ENCODE measurements at regions not wholly inside any gene's neighbourhood (a gene's known extent, or its start where the extent isn't known, plus 50 kb on each side); places are given as distances from the start of the nearest gene placed in this dataset.

DNA sequence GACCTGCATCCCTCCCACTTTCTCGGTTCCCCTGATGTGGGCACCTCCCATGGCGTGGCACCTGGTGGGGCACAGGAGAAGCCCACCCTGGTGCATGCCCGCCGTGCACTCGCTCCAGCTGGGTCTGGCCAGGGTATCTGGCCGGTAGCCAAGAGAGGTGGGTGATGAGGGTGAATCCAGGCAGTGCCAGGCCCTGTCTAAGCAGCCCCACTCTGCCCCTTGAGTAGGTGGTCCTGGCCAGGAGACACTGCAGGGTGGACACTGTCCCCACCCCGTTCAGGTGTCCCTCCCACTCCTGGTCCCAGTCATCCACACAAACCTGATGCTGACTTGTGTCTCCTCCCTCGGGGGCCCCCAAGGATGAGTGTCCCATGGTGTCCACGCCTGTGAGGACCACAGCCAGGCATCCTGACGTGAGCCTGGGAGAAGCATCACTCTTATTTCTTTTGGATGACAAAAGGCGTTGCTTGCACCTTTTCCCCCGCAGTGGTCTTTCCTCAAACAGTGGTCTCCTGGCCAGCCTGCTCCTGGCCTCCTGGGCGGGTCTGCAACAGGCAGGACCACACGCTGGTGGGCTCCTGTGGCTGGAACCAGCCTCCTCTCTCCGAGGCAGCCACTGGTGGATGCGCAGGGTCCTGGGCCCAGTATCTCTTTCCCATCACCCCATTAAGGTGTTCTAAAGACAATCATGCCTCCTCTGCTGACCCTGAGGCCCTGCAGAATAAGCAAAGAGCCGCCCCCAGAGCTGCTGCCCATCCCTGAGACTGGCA is 922.3 kb downstream of the BRD1 start:
- no peak for DNase-seq

DNA sequence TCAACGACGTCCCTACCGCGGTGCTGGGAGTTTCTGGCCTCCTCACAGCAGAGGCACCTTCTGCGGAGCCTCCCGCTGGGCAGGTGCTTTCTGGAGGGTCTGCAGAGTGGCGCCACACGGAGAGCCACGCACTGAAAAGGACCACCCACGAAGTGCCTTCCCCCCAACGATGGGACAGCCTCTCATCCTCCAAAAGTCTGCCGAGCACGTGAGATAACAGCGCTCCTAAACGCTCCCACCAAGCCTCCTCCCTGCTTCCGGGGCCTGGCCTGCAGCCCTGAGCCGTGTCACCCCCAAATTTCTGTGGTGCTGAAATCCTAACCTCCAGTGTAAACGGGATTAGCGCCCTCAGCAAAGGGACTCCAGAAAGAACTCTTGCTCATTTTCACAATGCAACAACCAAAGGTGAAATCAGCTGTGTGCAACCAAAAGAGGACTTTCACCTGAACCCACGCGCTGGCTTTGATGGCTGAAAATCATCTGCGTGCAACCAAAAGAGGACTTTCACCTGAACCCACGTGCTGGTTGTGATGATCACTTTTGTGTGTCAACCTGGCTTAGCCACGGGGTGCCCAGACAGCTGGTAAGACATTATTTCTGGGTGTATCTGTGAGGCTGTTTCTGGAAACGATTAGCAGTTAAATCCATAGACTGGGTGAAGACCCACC is 924.6 kb downstream of the BRD1 start:
- no peak for DNase-seq

DNA sequence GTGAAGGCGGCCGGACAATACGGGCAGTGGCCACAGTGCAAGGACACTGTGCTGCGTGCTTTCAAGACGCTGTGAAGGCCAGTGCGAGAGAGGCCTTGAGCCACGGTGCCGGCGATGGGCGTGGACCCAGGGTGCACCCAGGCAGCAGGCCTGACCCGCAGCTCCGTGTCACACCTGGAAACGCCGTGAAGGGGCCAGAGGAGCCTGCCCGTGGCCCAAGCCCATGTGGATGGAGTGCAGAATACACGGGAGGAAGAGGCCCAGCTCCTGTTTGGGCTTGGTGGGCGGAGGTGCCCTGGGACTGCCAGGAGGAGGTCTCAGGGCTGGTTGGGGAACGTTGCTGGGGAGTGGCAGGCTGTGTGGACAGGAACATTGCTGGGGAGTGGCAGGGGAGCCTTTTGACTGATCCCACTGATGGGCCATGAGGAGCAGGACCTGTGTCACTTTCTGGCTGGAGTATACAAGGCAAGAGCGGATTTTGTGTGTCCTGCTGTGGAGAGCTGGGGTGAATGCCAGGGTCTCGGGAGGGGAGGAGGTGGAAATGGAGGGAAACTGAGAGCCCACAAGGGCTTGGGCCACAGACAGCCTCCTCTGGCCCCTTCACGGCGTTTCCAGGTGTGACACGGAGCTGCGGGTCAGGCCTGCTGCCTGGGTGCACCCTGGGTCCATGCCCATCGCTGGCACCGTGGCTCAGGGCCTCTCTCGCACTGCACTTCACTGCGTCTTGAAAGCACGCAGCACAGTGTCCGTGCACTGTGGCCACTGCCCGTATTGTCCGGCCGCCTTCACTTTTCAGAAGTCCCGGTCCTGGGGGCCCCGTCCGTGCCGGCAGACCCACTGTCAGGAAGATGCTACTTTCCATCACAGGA is 925.4 kb downstream of the BRD1 start:
- DNase-seq = no peak

DNA sequence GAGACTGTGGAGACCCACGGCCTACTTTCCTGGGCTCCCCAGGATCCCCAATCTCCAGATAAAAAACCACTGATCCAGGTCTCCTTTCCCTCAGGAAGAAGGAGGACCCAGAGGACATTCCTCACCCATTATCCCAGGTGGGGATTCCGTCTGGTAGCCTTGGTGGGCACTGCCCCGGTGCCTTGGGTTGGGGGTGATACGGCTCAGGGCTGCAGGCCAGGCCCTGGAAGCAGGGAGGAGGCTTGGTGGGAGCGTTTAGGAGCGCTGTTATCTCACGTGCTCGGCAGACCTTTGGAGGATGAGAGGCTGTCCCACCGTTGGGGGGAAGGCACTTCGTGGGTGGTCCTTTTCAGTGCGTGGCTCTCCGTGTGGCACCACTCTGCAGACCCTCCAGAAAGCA is 926.3 kb downstream of the BRD1 start:
- DNase-seq = no peak

DNA sequence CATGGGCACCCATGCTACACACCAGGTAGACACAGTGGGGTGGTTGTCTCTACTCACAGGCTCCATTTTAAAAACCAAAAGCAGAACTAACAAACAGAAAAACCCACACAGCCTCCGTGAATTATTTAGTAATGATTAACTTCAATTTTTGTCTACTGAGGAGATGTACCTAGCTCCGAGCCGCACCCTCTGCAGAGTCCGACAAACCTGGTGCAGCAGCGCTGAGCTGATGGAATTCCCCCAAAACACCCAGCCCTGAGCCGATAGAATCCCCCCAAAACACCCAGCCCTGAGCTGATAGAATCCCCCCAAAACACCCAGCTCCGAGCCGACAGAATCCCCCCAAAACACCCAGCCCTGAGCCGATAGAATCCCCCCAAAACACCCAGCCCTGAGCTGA is 927.0 kb downstream of the BRD1 start:
- DNase-seq = no peak

DNA sequence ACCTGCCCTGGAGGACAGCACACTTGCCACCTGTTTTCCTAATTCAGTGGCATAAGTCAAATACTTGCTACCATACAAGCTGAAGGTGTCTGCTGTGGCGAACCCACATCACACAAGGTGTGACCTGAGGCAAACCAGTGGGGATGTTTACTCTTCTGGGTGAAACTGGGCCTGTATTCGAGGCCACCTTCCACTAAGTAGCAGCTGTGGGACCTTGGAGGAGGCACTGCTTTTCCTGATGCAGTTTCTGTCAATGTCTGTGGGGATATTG is 927.4 kb downstream of the BRD1 start:
- DNase-seq = no peak

DNA sequence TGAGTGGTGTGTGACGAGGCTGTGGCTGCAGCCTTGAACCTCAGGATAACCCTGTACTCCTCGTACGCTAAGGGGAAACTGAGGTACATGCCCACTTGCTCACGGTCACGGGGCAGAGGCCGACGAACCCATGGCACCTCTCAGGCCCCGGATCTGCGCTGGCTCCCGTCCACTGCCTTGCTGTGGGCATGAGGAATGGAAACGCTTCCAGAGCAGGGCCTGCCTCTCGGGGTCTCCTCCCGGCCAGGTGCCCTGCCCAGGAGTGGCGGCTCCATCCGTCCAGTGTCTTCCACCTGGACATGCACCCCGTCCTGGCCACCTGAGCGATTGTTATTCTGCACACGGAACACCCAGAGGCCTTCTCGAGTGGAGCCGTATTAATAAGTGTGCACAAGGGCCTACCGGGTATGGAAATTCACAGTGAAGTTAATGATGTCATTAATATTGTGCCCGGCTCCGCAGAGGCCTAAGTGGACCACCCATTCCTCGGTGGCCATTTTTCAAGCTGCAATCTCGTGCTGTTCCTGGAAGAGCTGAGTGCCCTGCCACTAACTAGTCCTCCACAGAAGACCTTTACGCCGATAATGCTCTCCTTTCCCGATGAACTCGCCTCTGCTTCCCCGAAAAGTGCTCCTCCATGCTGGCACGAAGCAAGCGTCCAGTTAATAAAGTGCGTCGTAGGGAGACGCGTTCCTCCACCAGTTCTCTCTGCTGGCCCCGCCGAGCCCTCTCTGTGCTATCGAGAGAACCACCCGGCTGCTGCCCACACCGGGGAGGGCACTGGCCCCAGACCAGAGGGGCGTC is 927.9 kb downstream of the BRD1 start:
- no peak for DNase-seq

DNA sequence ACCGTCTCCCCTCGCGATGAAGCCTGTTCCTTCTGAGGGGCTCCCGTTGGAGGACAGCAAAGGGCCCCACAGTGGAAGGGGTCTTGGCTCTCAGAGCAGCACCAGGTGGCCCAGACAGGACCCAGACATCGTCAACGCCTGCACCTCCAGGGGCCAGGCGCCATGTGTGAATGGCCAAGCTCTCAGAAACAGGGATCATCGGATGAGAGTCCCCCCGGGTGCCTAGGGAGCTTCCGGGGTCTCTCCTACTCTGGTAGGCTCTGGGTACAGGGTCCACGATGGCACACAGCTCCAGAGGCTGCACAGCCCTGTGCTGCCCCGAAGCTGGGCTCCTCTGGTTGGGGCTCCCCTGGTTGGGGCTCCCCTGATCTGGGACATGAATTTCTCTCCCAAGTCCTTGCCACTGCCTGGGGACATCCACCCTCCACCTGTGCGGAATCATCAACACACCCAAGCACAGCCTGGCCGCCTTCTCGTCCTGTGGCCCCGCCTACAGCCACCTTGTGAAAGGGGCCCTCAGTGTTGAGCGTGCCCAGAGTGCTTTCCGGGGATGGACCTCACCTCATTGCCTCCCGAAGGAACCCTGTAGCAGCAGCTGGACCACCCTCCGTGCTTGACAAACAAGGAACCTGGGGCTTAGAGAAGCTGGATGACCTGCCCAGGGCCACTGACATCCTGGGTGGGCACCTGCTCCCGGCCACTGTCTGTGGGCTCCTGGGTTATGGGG is 929.0 kb downstream of the BRD1 start:
- no peak for DNase-seq

DNA sequence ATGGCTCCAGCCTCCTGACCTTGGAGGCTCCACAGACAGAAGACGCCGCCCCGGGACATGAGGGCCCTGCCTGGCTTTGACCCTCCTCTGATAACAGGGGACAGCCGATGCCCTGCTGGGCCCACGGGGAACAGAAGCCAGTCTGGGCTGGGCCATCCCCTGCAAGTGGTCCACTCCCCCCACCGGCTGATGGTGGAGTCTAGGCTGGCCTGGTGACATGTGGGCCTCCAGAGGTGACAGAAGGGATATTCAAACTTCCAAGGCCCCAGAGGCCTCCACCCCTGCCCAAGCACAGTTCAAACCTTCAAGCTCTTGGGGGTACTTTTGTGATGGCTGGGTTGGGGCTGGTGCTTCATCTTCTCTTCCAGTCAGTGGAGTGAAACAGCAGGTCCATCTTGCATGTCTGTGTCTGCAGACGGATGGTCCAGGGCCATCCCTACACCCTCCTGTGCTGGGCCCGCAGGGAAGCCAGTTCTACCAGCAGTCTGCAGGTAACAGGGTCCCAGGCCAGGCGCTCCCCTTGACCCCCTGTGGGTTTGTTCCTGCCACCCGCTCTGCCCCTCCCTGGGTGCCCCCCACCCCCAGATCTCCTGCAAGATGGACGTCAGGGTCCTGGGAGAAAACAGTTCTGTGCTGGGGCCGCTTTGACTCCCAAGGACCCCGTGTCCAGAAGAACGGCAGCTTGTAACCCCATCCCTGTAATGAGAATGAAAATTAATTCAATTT is 929.9 kb downstream of the BRD1 start:
- DNase-seq = no peak

DNA sequence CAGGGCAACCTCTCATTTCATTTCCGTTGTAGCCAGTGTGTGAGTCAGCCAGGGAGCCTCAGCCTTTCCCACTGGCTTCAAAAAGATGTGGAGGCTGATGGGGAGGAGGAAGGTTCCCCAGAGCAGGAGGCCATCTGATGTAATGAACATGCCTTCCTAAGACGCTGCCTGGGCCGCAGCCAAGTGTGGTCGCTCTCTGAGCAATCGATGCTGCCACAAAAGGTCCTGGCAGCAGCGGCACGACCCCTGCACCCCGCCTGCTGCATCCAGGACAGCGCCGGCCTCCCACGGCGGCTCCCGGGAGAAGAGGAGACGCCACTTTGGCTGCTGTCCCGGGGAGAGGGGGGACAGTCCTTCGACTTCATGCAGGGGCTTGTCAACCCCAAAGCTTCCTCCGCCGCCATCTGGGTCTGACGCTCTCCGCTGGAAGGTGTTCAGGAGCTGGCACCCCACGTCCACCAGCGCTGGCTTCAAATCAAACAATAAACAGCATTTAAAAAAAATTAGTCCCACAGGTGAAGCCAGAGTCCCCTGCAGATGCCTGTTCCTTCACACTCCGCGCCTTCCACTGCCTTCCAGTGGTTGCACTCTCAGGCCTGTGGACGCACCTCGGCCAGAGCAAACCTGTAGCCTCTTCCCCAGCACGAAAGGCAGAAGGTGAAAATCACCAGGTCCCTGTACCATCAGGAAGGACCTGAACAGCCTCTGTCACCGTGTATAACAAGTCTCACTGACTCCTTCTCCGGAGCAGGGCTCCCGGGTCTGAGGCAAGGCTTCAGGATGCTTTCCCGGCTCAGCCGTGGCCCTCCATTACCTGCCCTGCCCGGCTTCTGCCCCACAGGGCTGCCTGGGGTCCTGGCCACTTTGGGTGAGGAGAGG is 930.7 kb downstream of the BRD1 start:
- DNase-seq = no peak

DNA sequence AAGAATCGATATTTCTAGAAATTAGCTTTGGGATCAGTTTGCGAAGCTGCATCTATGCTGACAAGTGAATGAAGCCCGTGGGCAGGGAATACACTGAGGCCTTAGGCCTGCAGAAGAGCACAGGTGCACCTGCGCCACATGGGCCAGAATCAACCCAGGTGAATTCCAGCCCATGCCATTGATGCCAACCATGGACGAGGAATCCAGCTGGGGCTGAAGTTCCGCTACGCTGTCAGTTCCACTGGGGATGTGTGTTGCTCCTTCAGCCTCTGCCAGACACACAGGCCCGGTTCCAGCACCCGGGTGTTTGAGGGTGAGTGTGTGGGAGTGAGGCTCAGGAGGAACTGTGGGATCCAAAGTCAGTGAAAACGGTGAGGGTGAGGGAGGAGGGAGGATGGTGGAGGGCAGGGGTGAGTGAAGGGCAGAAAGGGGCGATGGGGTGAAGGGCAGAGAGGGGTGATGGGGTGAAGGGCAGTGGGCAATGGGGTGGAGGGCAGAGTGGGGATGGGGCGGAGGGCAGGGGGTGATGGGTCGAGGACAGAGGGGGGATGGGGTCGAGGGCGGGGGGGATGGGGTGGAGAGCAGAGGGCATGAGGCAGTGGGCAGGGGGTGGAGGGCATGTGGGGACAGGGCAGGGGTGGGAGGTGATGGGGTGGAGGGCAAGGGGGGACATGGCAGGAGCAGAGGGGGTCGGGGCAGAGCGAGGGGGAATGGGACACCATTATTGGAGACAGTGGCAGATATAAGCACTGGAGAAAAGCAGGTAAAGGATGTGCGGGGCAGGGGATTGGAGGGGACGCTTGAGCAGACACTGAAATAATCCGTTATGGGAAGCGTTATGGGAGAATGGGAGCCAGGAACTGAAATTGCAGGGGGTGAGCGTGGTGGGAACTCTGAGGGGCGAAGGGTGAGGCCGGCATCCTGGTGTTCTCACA is 931.6 kb downstream of the BRD1 start:
- no peak for DNase-seq

DNA sequence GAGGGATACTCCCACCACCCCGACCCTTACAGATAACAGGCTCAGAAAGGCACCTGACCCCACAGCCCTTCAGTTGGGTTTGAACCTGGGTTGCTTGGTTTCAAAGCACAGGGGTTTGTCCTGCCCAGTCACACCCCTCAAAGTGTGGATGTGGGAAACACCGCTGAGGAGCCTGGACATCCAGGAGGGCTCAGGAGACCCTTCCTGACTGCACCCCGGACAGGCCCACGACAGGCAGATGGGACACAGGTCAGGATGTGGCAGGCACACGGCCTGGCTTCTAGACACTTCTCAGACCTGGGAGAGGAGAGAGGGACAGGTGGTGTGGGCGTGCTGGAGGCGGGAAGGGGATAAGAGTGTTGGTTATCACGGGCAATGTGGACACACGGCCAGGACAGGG is 932.3 kb downstream of the BRD1 start:
- DNase-seq = no peak

DNA sequence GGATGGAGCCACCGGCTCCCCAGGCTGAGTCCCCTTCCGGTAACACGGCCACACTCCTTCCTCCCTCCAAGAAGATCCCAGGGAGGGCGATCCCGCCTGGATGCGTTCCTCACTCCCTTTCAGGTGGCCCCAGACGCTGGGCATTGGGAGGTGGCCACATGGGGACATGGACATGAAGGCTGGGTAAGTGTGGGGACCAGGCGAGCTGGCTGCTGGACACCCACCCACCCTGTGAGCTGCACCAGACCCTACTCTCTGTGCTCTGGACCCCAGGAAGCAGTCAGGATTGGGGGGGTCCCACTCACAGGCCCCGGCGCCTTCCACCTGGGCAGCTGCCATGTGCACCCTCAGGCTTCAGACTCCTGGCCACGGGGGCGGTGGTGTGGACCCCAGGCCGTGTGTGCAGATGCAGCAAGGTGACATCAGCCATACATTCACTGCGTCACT is 932.8 kb downstream of the BRD1 start:
- DNase-seq = no peak

DNA sequence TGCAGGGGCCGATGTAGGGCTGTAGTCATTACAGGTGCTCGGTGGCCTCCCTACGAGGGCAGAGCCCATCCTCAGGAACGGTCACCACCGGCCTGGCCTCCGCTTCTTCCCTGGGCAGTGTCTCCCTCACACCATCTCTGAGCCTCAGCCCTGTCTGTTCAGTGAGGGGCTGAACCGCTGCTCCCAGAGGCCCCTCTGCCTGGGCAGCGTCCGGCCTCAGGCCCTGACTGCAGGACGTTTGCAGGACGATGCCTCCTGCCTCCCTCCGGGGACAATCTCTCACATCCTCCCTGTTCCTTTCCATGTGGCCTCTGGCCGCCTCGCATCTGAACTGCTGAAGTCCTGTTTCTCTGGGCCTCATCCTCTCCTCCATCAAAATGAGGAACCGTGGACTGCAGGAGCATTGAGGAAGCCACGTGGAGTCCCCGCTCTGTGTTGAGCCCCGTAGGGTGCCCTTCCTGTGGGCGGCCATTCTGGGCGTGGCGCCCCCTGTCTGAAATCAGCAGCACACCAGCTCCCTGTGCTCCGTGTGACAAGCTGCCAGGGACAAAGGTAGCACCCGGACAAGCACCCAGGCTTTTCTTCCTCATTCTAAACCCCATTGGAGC is 933.5 kb downstream of the BRD1 start:
- DNase-seq = no peak

DNA sequence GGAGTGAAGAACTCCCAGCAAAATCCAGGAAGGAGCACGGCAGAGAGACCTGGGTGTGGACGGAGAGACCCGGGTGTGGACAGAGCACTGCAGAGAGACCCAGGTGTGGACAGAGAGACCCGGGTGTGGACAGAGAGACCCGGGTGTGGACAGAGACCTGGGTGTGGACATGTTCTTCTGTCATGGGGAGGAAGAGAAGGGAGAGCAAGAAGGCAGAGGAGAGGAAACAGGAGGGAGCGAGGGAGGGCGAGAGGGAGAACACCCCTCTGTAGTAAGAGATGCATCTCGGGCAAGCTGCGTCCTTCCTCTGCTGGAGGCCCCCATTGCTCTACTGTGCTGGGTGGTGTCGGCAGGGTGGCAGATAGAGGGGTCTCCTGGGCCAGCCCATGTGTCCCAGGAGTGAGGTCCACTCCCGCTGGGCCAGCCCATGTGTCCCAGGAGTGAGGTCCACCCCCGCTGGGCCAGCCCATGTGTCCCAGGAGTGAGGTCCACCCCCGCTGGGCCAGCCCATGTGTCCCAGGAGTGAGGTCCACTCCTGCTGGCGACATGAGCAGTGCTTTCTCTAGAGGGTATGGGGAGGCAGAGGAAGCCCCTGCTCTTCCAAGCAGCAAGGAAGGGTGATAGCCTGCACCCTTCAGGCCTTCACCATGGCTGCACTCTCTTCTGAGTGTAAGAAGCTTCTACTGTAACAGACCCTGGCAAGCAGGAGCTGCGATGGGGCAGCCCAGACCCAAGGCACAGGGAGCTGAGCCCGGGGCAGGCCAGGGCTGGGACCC is 934.2 kb downstream of the BRD1 start:
- no peak for DNase-seq

DNA sequence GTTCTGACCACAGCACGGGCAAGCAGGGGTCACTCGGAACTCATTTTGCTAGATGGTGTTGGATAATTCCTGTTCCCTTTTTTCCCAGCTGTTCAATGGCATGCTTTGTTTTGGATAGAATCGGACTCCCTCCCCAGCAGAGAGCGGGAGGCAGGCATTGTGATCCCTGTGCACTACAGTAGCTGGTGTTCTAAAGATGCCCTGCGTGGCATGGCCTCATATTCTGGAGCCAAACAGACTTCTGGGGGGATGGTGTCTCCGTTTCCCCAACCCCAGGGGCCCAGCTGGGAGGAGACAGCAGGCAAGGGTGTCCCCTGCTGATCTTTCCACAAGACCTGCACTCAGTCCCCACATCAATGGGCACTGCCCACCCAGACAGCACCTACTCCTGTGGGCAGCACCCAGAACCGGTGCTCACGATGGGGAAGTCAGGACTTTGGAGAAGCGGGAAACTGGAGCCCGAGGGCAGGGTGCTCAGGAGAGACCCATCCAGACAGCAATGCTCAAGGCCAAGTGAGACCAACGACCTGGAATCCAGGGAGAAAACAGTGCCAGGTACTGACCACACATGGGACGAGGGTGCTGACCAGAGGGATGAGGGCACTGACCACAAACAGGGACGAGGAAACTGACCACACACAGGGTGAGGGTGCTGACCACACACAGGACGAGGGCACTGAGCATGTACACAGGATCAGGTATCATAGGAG is 934.9 kb downstream of the BRD1 start:
- DNase-seq = no peak

Measured in SW 1271 (cell line).